ENCODE measurements at regions not wholly inside any gene's neighbourhood (a gene's known extent, or its start where the extent isn't known, plus 50 kb on each side); places are given as distances from the start of the nearest gene placed in this dataset.
A peak's percentile ranks its signal among the peaks of the same experiment; 100 is the strongest.
"Not testable (repeated sequence)": the region's sequence is repeated elsewhere in the genome, so short reads cannot be mapped to it uniquely, and the experiment has no call there.

GRCh38 chr7:90111-91063 lies 102.0 kb upstream of the FAM20C start:
- in situ Hi-C loops (cut with HindIII; ENCODE audit: low pct_unique_long_range_greater_than_20kb, low sequenced_read_pairs): no loop called here
- DNase-seq (ENCODE audit: low read depth): no peak

GRCh38 chr7:91396-92175 lies 100.8 kb upstream of the FAM20C start:
- DNase-seq (ENCODE audit: low read depth): no peak
- in situ Hi-C loops (cut with HindIII; ENCODE audit: low pct_unique_long_range_greater_than_20kb, low sequenced_read_pairs): no loop called here

- in situ Hi-C loops (cut with HindIII; ENCODE audit: low pct_unique_long_range_greater_than_20kb, low sequenced_read_pairs): no loop called here
- DNase-seq (ENCODE audit: low read depth): no peak
Measured at GRCh38 chr7:92231-92674, 100.1 kb upstream of the FAM20C start.

GRCh38 chr7:92888-93672 lies 99.3 kb upstream of the FAM20C start:
- in situ Hi-C loops (cut with HindIII; ENCODE audit: low pct_unique_long_range_greater_than_20kb, low sequenced_read_pairs): no loop called here

GRCh38 chr7:94251-94801 lies 98.0 kb upstream of the FAM20C start:
- no peak for DNase-seq (ENCODE audit: low read depth)
- in situ Hi-C loops (cut with HindIII; ENCODE audit: low pct_unique_long_range_greater_than_20kb, low sequenced_read_pairs): no loop called here

More at GRCh38 chr7:92888-93672, 99.3 kb upstream of the FAM20C start:
- no peak for DNase-seq (ENCODE audit: low read depth)

- in situ Hi-C loops (cut with HindIII; ENCODE audit: low pct_unique_long_range_greater_than_20kb, low sequenced_read_pairs): no loop called here
- DNase-seq (ENCODE audit: low read depth): no peak
Measured at GRCh38 chr7:95180-95862, 97.0 kb upstream of the FAM20C start.

- in situ Hi-C loops (cut with HindIII; ENCODE audit: low pct_unique_long_range_greater_than_20kb, low sequenced_read_pairs): no loop called here
- DNase-seq (ENCODE audit: low read depth): no peak
Measured at GRCh38 chr7:95863-96260, 96.5 kb upstream of the FAM20C start.

GRCh38 chr7:96861-97260 lies 95.5 kb upstream of the FAM20C start:
- DNase-seq (ENCODE audit: low read depth): no peak
- in situ Hi-C loops (cut with HindIII; ENCODE audit: low pct_unique_long_range_greater_than_20kb, low sequenced_read_pairs): no loop called here

- in situ Hi-C loops (cut with HindIII; ENCODE audit: low pct_unique_long_range_greater_than_20kb, low sequenced_read_pairs): no loop called here
- no peak for DNase-seq (ENCODE audit: low read depth)
Measured at GRCh38 chr7:97310-97841, 95.0 kb upstream of the FAM20C start.

- DNase-seq (ENCODE audit: low read depth): peak; percentile 21
- in situ Hi-C loops (cut with HindIII; ENCODE audit: low pct_unique_long_range_greater_than_20kb, low sequenced_read_pairs): no loop called here
Measured at GRCh38 chr7:101146-102046, 91.0 kb upstream of the FAM20C start.

GRCh38 chr7:102047-102711 lies 90.2 kb upstream of the FAM20C start:
- no peak for DNase-seq (ENCODE audit: low read depth)
- in situ Hi-C loops (cut with HindIII; ENCODE audit: low pct_unique_long_range_greater_than_20kb, low sequenced_read_pairs): no loop called here

GRCh38 chr7:102721-103120 lies 89.7 kb upstream of the FAM20C start:
- DNase-seq (ENCODE audit: low read depth): no peak
- in situ Hi-C loops (cut with HindIII; ENCODE audit: low pct_unique_long_range_greater_than_20kb, low sequenced_read_pairs): no loop called here

GRCh38 chr7:103981-104380 lies 88.4 kb upstream of the FAM20C start:
- DNase-seq (ENCODE audit: low read depth); in situ Hi-C loops (cut with HindIII; ENCODE audit: low pct_unique_long_range_greater_than_20kb, low sequenced_read_pairs): not testable (repeated sequence)

- in situ Hi-C loops (cut with HindIII; ENCODE audit: low pct_unique_long_range_greater_than_20kb, low sequenced_read_pairs): no loop called here
Measured at GRCh38 chr7:105002-105401, 87.4 kb upstream of the FAM20C start.

GRCh38 chr7:106356-106755 lies 86.0 kb upstream of the FAM20C start:
- no peak for DNase-seq (ENCODE audit: low read depth)
- in situ Hi-C loops (cut with HindIII; ENCODE audit: low pct_unique_long_range_greater_than_20kb, low sequenced_read_pairs): no loop called here

More at GRCh38 chr7:105002-105401, 87.4 kb upstream of the FAM20C start:
- no peak for DNase-seq (ENCODE audit: low read depth)

- no peak for DNase-seq (ENCODE audit: low read depth)
- in situ Hi-C loops (cut with HindIII; ENCODE audit: low pct_unique_long_range_greater_than_20kb, low sequenced_read_pairs): no loop called here
Measured at GRCh38 chr7:107233-107632, 85.1 kb upstream of the FAM20C start.
